ENCODE measurements at regions not wholly inside any gene's neighbourhood (a gene's known extent, or its start where the extent isn't known, plus 50 kb on each side); places are given as distances from the start of the nearest gene placed in this dataset.

DNA sequence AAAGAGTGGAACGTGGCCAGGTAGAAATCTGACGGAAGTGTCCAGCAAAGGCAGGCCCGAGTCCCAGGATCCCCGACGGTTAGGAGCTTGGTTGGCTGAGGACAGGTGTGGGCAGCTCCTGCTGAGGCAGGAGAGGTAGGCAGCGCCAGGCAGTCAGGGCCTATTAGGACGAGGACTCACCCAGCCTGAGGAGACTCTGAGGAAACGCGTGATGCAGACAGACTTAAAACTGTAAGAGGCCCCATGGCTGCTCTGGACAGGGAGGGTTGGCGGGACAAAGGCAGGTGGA, 255.7 kb upstream of the SFSWAP start:
- TF ChIP-seq, protein P1, sequence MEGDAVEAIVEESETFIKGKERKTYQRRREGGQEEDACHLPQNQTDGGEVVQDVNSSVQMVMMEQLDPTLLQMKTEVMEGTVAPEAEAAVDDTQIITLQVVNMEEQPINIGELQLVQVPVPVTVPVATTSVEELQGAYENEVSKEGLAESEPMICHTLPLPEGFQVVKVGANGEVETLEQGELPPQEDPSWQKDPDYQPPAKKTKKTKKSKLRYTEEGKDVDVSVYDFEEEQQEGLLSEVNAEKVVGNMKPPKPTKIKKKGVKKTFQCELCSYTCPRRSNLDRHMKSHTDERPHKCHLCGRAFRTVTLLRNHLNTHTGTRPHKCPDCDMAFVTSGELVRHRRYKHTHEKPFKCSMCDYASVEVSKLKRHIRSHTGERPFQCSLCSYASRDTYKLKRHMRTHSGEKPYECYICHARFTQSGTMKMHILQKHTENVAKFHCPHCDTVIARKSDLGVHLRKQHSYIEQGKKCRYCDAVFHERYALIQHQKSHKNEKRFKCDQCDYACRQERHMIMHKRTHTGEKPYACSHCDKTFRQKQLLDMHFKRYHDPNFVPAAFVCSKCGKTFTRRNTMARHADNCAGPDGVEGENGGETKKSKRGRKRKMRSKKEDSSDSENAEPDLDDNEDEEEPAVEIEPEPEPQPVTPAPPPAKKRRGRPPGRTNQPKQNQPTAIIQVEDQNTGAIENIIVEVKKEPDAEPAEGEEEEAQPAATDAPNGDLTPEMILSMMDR (conservative IDR thresholded peaks at IDR 0.05; ENCODE audit: low read depth, low read length) = no peak
- no peak for TF ChIP-seq EZH2 (IDR thresholded peaks at IDR 0.05; ENCODE audit: borderline replicate concordance, low read depth, low read length, poor library complexity, severe bottlenecking)
